CD4-positive, alpha-beta T cell (primary cell): ENCODE measurements at regions not wholly inside any gene's neighbourhood (a gene's known extent, or its start where the extent isn't known, plus 50 kb on each side); places are given as distances from the start of the nearest gene placed in this dataset.

Experiments used
- ATAC-seq: fragments of 200-7000 bp; cut with Tn5 transposase; one replicate; pipeline ENCODE4 v1.10.0; 2022; ENCODE audit warnings: mild to moderate bottlenecking; ENCODE audit not compliant: poor library complexity
- CTCF ChIA-PET: fragments of 350-600 bp; sonication (Branson Sonifier 250); formaldehyde crosslinking; loops from one replicate; lab custom pipeline; 2021; ENCODE audit warnings: antibody characterized with exemption, inconsistent platforms; lab: Charles Lee
- POLR2A ChIA-PET: fragments of 350-600 bp; sonication (Branson Sonifier 250); formaldehyde crosslinking; loops from one replicate; lab custom pipeline; 2021; ENCODE audit warnings: antibody characterized with exemption, inconsistent platforms; lab: Charles Lee
- DNase-seq, 14 experiments: peaks; one replicate each; pipeline ENCODE4 v3.0.0-alpha.2; 2013 to 2020; ENCODE audit warnings: mixed read lengths in 2 of 14
- H3K27ac ChIP-seq, 2 donors: one replicate each; pipeline versions ENCODE4 v1.5.1 to v1.7.0; 2013; ENCODE audit warnings: low read length in 2 of 2, low read depth in 1 of 2, mild to moderate bottlenecking in 1 of 2
- H3K27me3 ChIP-seq, 2 experiments: 1 replicate in 1 of 2; 2 replicates in 1 of 2; pipeline versions ENCODE4 v1.6.1 to v1.7.0; 2013; ENCODE audit warnings: low read length in 2 of 2, control low read depth in 1 of 2, mild to moderate bottlenecking in 1 of 2, moderate library complexity in 1 of 2; ENCODE audit not compliant: insufficient read depth in 2 of 2, control insufficient read depth in 1 of 2
- H3K36me3 ChIP-seq: one replicate; pipeline ENCODE4 v1.6.1; 2013; ENCODE audit warnings: low read length, control low read depth; ENCODE audit not compliant: insufficient read depth
- H3K4me1 ChIP-seq: one replicate; pipeline ENCODE4 v1.6.1; 2013; ENCODE audit warnings: low read length, control low read depth; ENCODE audit not compliant: insufficient read depth
- H3K4me3 ChIP-seq: one replicate; pipeline ENCODE4 v1.5.1; 2013; ENCODE audit warnings: mild to moderate bottlenecking, low read length, moderate library complexity
- H3K9me3 ChIP-seq, 2 experiments: 1 replicate in 1 of 2; 2 replicates in 1 of 2; pipeline versions ENCODE4 v1.6.1 to v1.7.0; 2013; ENCODE audit warnings: low read length in 2 of 2, mild to moderate bottlenecking in 2 of 2, control low read depth in 1 of 2, moderate library complexity in 1 of 2; ENCODE audit not compliant: control insufficient read depth in 1 of 2, insufficient read depth in 1 of 2
- H3K27ac Mint-ChIP-seq: one replicate; pipeline ENCODE4 v1.8.0; 2020; ENCODE audit warnings: mixed read lengths
- H3K27me3 Mint-ChIP-seq: one replicate; pipeline ENCODE4 v1.8.0; 2021; ENCODE audit warnings: mixed read lengths
- H3K36me3 Mint-ChIP-seq: one replicate; pipeline ENCODE4 v1.8.0; 2021; ENCODE audit warnings: low read depth, mixed read lengths
- H3K4me1 Mint-ChIP-seq: one replicate; pipeline ENCODE4 v1.8.0; 2021; ENCODE audit warnings: low read depth, mixed read lengths
- H3K4me3 Mint-ChIP-seq: one replicate; pipeline ENCODE4 v1.8.0; 2020; ENCODE audit warnings: mild to moderate bottlenecking, mixed read lengths
- H3K9me3 Mint-ChIP-seq: one replicate; pipeline ENCODE4 v1.8.0; 2020; ENCODE audit warnings: mixed read lengths
- intact Hi-C, 2 experiments: fragments of 100-400 bp; cut with DNase I in 1 of 2; cut with micrococcal nuclease in 1 of 2; formaldehyde crosslinking; loops; one replicate each; pipeline versions ENCODE4 v1.15.1 to v1.9.0; 2023 to 2025; cut with DNase I, micrococcal nuclease
- TF ChIP-seq, protein P1 (sequence below): fragments of 200-600 bp; IDR thresholded peaks from one replicate; pipeline ENCODE4 v1.8.0; 2022; ENCODE audit warnings: antibody characterized with exemption, mild to moderate bottlenecking

DNA sequence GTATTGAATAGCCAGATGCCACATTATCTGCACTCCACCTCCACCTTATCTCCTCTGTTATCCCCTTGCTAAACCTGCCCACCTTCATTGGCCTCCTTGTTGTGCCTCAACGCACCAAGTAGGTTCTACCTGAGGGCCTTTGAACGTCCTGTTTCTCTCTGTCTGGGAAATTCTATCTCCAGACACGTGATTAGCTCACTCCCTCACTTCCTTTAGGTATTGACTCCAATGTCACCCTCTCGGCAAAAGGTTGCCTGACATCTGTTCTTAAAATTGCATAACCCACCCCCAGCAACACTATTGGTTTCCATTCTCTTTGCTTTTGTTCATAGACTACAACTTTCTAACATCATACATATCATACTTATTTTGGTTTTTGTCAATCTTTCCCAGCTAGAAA, 56.5 kb upstream of the MEDAG start:
- peaks cover 5% of the 10 kb centered on the region for H3K27me3 Mint-ChIP-seq
- POLR2A ChIA-PET, result no interaction called here
- H3K4me3 Mint-ChIP-seq, result no peak overlapping the region
- Histone ChIP-seq H3K4me1 (peaks cover 22% of the 10 kb centered on the region), H3K9me3 (peaks cover 0 to 4% of the 10 kb centered on the region in 2 experiments), H3K36me3 (no peaks in the 10 kb centered on the region), H3K4me3 (no peak overlapping the region), H3K27me3 (no peaks in the 10 kb centered on the region), H3K27ac (no peak overlapping the region)
- ATAC-seq (no peak), DNase-seq (no peak)
- no peaks in the 10 kb centered on the region for H3K9me3 Mint-ChIP-seq
- intact Hi-C loops, result no loop called here
- H3K27ac Mint-ChIP-seq, result no peak overlapping the region
- H3K4me1 Mint-ChIP-seq, result peaks cover 12% of the 10 kb centered on the region
- CTCF ChIA-PET, result no interaction called here
- TF ChIP-seq, protein P1, sequence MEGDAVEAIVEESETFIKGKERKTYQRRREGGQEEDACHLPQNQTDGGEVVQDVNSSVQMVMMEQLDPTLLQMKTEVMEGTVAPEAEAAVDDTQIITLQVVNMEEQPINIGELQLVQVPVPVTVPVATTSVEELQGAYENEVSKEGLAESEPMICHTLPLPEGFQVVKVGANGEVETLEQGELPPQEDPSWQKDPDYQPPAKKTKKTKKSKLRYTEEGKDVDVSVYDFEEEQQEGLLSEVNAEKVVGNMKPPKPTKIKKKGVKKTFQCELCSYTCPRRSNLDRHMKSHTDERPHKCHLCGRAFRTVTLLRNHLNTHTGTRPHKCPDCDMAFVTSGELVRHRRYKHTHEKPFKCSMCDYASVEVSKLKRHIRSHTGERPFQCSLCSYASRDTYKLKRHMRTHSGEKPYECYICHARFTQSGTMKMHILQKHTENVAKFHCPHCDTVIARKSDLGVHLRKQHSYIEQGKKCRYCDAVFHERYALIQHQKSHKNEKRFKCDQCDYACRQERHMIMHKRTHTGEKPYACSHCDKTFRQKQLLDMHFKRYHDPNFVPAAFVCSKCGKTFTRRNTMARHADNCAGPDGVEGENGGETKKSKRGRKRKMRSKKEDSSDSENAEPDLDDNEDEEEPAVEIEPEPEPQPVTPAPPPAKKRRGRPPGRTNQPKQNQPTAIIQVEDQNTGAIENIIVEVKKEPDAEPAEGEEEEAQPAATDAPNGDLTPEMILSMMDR, result no peak
- no peaks in the 10 kb centered on the region for H3K36me3 Mint-ChIP-seq

DNA sequence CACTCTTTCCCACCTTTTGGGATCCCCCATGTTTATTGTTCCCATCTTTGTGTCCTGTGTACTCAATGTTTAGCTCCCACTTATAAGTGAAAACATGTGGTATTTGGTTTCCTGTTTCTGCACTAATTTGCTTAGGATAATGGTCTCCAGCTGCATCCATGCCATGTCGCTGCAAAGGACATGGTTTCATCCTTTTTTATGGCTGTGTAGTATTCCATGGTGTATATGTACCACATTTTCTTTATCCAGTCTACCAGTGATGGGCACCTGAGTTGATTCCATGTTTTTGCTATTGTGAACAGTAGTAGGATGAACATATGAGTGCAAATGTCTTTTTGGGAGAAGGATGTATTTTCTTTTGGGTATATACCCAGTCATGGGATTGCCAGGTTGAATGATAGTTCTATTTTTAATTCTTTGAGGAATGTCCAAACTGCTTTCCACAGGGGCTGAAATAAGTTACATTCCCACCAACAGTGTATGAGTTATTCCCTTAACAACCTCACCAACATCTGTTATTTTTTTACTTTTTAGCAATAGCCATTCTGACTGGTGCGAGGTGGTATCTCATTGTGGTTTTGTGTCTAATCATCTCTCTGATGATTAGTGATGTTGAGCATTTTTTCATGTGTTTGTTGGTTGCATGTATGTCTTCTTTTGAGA, 55.7 kb upstream of the MEDAG start:
- Mint-ChIP-seq H3K9me3 (no peaks in the 10 kb centered on the region), H3K4me3 (no peak overlapping the region), H3K4me1 (peaks cover 12% of the 10 kb centered on the region), H3K36me3 (no peaks in the 10 kb centered on the region), H3K27me3 (peaks cover 5% of the 10 kb centered on the region), H3K27ac (no peak overlapping the region)
- DNase-seq (no peak), ATAC-seq (no peak)
- TF ChIP-seq, protein P1, result no peak
- Histone ChIP-seq H3K36me3 (no peaks in the 10 kb centered on the region), H3K4me3 (no peak overlapping the region), H3K9me3 (peaks cover 0 to 4% of the 10 kb centered on the region in 2 experiments), H3K27me3 (no peaks in the 10 kb centered on the region), H3K4me1 (peaks cover 15% of the 10 kb centered on the region), H3K27ac (no peak overlapping the region)
- CTCF ChIA-PET, result no interaction called here
- POLR2A ChIA-PET, result no interaction called here
- intact Hi-C loops, result no loop called here

DNA sequence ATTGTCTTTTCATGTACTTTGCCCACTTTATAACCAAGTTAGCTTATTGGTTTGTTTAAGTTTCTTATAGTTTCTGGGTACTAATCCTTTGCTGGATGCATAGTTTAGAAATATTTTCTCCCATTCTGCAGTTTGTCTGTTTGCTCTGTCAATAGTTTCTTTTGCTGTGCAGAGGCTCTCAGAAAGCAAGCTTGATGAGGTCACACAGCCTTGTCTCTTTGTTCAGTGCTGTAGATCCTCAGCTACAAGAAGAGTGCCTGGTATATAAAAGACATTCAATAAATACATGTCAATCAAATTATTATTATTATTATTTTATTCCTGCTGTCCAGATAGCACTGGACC, 55.2 kb upstream of the MEDAG start:
- ATAC-seq, result no peak
- Mint-ChIP-seq H3K4me3 (no peak overlapping the region), H3K9me3 (no peaks in the 10 kb centered on the region), H3K36me3 (no peaks in the 10 kb centered on the region), H3K4me1 (peaks cover 8% of the 10 kb centered on the region), H3K27ac (no peak overlapping the region), H3K27me3 (peaks cover 5% of the 10 kb centered on the region)
- intact Hi-C loops, result no loop called here
- POLR2A ChIA-PET, result no interaction called here
- CTCF ChIA-PET, result no interaction called here
- H3K4me1 ChIP-seq, result peaks cover 10% of the 10 kb centered on the region
- TF ChIP-seq, protein P1, result no peak
- no peaks in the 10 kb centered on the region for H3K36me3 ChIP-seq
- no peak for DNase-seq
- H3K27ac ChIP-seq, result no peak overlapping the region
- H3K4me3 ChIP-seq, result no peak overlapping the region
- no peaks in the 10 kb centered on the region for H3K27me3 ChIP-seq
- H3K9me3 ChIP-seq, result peaks cover 0 to 4% of the 10 kb centered on the region in 2 experiments
